Hepatocyte (in vitro differentiated cells): ENCODE measurements at regions not wholly inside any gene's neighbourhood (a gene's known extent, or its start where the extent isn't known, plus 50 kb on each side); places are given as distances from the start of the nearest gene placed in this dataset.

ENCODE experiments used
- DNase-seq: peaks from one replicate; pipeline ENCODE4 v3.0.0-alpha.2; 2016; ENCODE audit warnings: low spot score
- H2AFZ ChIP-seq: fragments of 200-600 bp; sonication (generic); 2 replicates; pipeline ENCODE4 v1.6.0; 2016; ENCODE audit warnings: antibody characterized with exemption, mild to moderate bottlenecking
- H3K27ac ChIP-seq: fragments of 200-600 bp; sonication (generic); 2 replicates; pipeline ENCODE4 v1.5.1; 2016; ENCODE audit warnings: mild to moderate bottlenecking
- H3K27me3 ChIP-seq: fragments of 200-600 bp; sonication (generic); 2 replicates; pipeline ENCODE4 v1.6.1; 2016
- H3K36me3 ChIP-seq: fragments of 200-600 bp; sonication (generic); replicated peaks from 2 replicates; pipeline ENCODE4 v1.5.1; 2016; ENCODE audit warnings: low read depth; ENCODE audit not compliant: insufficient read depth
- H3K4me1 ChIP-seq: fragments of 200-600 bp; sonication (generic); 2 replicates; pipeline ENCODE4 v1.5.1; 2016; ENCODE audit warnings: mild to moderate bottlenecking, moderate library complexity; ENCODE audit not compliant: insufficient read depth
- H3K4me2 ChIP-seq: fragments of 200-600 bp; sonication (generic); 2 replicates; pipeline ENCODE4 v1.6.0; 2016
- H3K4me3 ChIP-seq: fragments of 200-600 bp; sonication (generic); 2 replicates; pipeline ENCODE4 v1.5.1; 2016; ENCODE audit warnings: mild to moderate bottlenecking
- H3K79me2 ChIP-seq: fragments of 200-600 bp; sonication (generic); 2 replicates; pipeline ENCODE4 v1.6.0; 2017; ENCODE audit warnings: mild to moderate bottlenecking
- H3K9me2 ChIP-seq: fragments of 200-600 bp; sonication (generic); replicated peaks from 2 replicates; pipeline ENCODE4 v1.6.0; 2017; ENCODE audit warnings: mild to moderate bottlenecking; ENCODE audit not compliant: insufficient read depth
- H3K9me3 ChIP-seq: fragments of 200-600 bp; sonication (generic); 2 replicates; pipeline ENCODE4 v1.5.1; 2016; ENCODE audit warnings: low read depth, mild to moderate bottlenecking
- H4K20me1 ChIP-seq: fragments of 200-600 bp; sonication (generic); 2 replicates; pipeline ENCODE4 v1.6.0; 2016; ENCODE audit warnings: mild to moderate bottlenecking; ENCODE audit not compliant: insufficient read depth, poor library complexity, severe bottlenecking
- CTCF ChIP-seq: fragments of 200-600 bp; sonication (generic); IDR thresholded peaks from 2 replicates; pipeline ENCODE4 v1.5.1; 2016; ENCODE audit warnings: antibody characterized with exemption, mild to moderate bottlenecking; ENCODE audit not compliant: poor library complexity
- EZH2 ChIP-seq: fragments of 200-600 bp; sonication (generic); IDR thresholded peaks from 2 replicates; pipeline ENCODE4 v1.6.1; 2016; ENCODE audit warnings: antibody characterized with exemption, mild to moderate bottlenecking, borderline replicate concordance
- EZH2phosphoT487 ChIP-seq: fragments of 200-600 bp; sonication (generic); IDR thresholded peaks from one replicate; pipeline ENCODE4 v1.6.1; 2018; ENCODE audit warnings: antibody characterized with exemption, mild to moderate bottlenecking, low read depth, moderate library complexity; ENCODE audit not compliant: unreplicated experiment, severe bottlenecking
- WGBS: methylation state at CpG from one replicate; pipeline ENCODE4 v1.1.6; 2016; ENCODE audit warnings: low lambda C conversion rate; ENCODE audit errors: missing lambda C conversion rate; 5-methylcytosine and 5-hydroxymethylcytosine counted together

- no peaks in the 10 kb centered on the region for H3K4me1 ChIP-seq
- no peak for DNase-seq
- TF ChIP-seq EZH2phosphoT487 (no peak), EZH2 (no peak), CTCF (no peak)
- peak overlapping the region; percentile 29 for H3K4me2 ChIP-seq
- H3K9me3 ChIP-seq: no peaks in the 10 kb centered on the region
- no peak overlapping the region for H2AFZ ChIP-seq
- no peaks in the 10 kb centered on the region for H4K20me1 ChIP-seq
- H3K79me2 ChIP-seq: no peaks in the 10 kb centered on the region
- 74% methylated on average over 12 of the region's 12 CpGs for WGBS
- H3K9me2 ChIP-seq: no peaks in the 10 kb centered on the region
- no peaks in the 10 kb centered on the region for H3K36me3 ChIP-seq
- no peaks in the 10 kb centered on the region for H3K27me3 ChIP-seq
- no peak overlapping the region for H3K4me3 ChIP-seq
- peak overlapping the region; percentile 29 for H3K27ac ChIP-seq
Measured at GRCh38 chr12:22971701-22972191, 346.8 kb downstream of the ETNK1 start.

- Histone ChIP-seq H4K20me1 (no peaks in the 10 kb centered on the region), H3K79me2 (no peaks in the 10 kb centered on the region), H3K27ac (no peak overlapping the region), H3K36me3 (no peaks in the 10 kb centered on the region), H3K4me2 (no peak overlapping the region), H2AFZ (no peak overlapping the region), H3K9me3 (no peaks in the 10 kb centered on the region), H3K4me1 (no peaks in the 10 kb centered on the region), H3K27me3 (no peaks in the 10 kb centered on the region), H3K9me2 (no peaks in the 10 kb centered on the region), H3K4me3 (no peak overlapping the region)
- peak; percentile 23 for DNase-seq
- TF ChIP-seq EZH2 (no peak), EZH2phosphoT487 (no peak)
Measured at GRCh38 chr12:22974865-22975264, 349.9 kb downstream of the ETNK1 start.

- Histone ChIP-seq H3K4me1 (no peaks in the 10 kb centered on the region), H3K4me2 (no peak overlapping the region), H2AFZ (no peak overlapping the region), H3K79me2 (no peaks in the 10 kb centered on the region), H3K27ac (no peak overlapping the region), H3K36me3 (no peaks in the 10 kb centered on the region), H3K9me3 (no peaks in the 10 kb centered on the region), H4K20me1 (no peaks in the 10 kb centered on the region), H3K4me3 (no peak overlapping the region), H3K9me2 (no peaks in the 10 kb centered on the region), H3K27me3 (no peaks in the 10 kb centered on the region)
- 80% methylated on average over 2 of the region's 2 CpGs for WGBS
- DNase-seq: peak; percentile 13
- TF ChIP-seq CTCF (no peak), EZH2 (no peak)
Measured at GRCh38 chr12:22978962-22979361, 354.0 kb downstream of the ETNK1 start.

- WGBS: 92% methylated on average over 5 of the region's 5 CpGs
- DNase-seq: no peak
- no peak overlapping the region for H3K27ac ChIP-seq
- H2AFZ ChIP-seq: no peak overlapping the region
- TF ChIP-seq EZH2phosphoT487: no peak
- TF ChIP-seq CTCF: no peak
- no peak for TF ChIP-seq EZH2
- H3K9me2 ChIP-seq: no peaks in the 10 kb centered on the region
- no peaks in the 10 kb centered on the region for H3K36me3 ChIP-seq
- H3K27me3 ChIP-seq: no peaks in the 10 kb centered on the region
- H3K4me3 ChIP-seq: no peak overlapping the region
- H3K79me2 ChIP-seq: no peaks in the 10 kb centered on the region
- H4K20me1 ChIP-seq: no peaks in the 10 kb centered on the region
- H3K9me3 ChIP-seq: no peaks in the 10 kb centered on the region
- H3K4me2 ChIP-seq: no peak overlapping the region
- H3K4me1 ChIP-seq: no peaks in the 10 kb centered on the region
Measured at GRCh38 chr12:22979854-22980469, 355.0 kb downstream of the ETNK1 start.
